ENCODE measurements at regions not wholly inside any gene's neighbourhood (a gene's known extent, or its start where the extent isn't known, plus 50 kb on each side); places are given as distances from the start of the nearest gene placed in this dataset.

- DNase-seq: no peak
Measured at GRCh38 chr6:93821953-93822352, 402.6 kb upstream of the EPHA7 start.

- DNase-seq: no peak
Measured at GRCh38 chr6:93820465-93821082, 401.2 kb upstream of the EPHA7 start.

- DNase-seq: no peak
Measured at GRCh38 chr6:93819189-93819588, 399.8 kb upstream of the EPHA7 start.

- DNase-seq: no peak
Measured at GRCh38 chr6:93817937-93818336, 398.6 kb upstream of the EPHA7 start.

- no peak for DNase-seq
Measured at GRCh38 chr6:93806409-93807270, 387.3 kb upstream of the EPHA7 start.

- no peak for DNase-seq
Measured at GRCh38 chr6:93801101-93801847, 381.9 kb upstream of the EPHA7 start.

- no peak for DNase-seq
Measured at GRCh38 chr6:93799226-93799625, 379.9 kb upstream of the EPHA7 start.

GRCh38 chr6:93794166-93794565 lies 374.8 kb upstream of the EPHA7 start:
- no peak for DNase-seq

GRCh38 chr6:93792746-93793145 lies 373.4 kb upstream of the EPHA7 start:
- no peak for DNase-seq

- no peak for DNase-seq
Measured at GRCh38 chr6:93790981-93791380, 371.6 kb upstream of the EPHA7 start.

- DNase-seq: no peak
Measured at GRCh38 chr6:93789532-93789931, 370.2 kb upstream of the EPHA7 start.

GRCh38 chr6:93787841-93788240 lies 368.5 kb upstream of the EPHA7 start:
- DNase-seq: no peak

GRCh38 chr6:93786474-93787330 lies 367.3 kb upstream of the EPHA7 start:
- DNase-seq: no peak

- DNase-seq: no peak
Measured at GRCh38 chr6:93785694-93786030, 366.3 kb upstream of the EPHA7 start.

GRCh38 chr6:93784794-93785693 lies 365.7 kb upstream of the EPHA7 start:
- DNase-seq: no peak

GRCh38 chr6:93779086-93779841 lies 359.9 kb upstream of the EPHA7 start:
- DNase-seq: no peak

GRCh38 chr6:93759190-93759589 lies 339.8 kb upstream of the EPHA7 start:
- no peak for DNase-seq

GRCh38 chr6:93751969-93752368 lies 332.6 kb upstream of the EPHA7 start:
- DNase-seq: no peak

GRCh38 chr6:93749930-93750329 lies 330.6 kb upstream of the EPHA7 start:
- no peak for DNase-seq

GRCh38 chr6:93749191-93749590 lies 329.8 kb upstream of the EPHA7 start:
- DNase-seq: no peak

- DNase-seq: no peak
Measured at GRCh38 chr6:93746892-93747291, 327.5 kb upstream of the EPHA7 start.
